Esophagus muscularis mucosa (tissue), 4 donors: ENCODE measurements at regions not wholly inside any gene's neighbourhood (a gene's known extent, or its start where the extent isn't known, plus 50 kb on each side); places are given as distances from the start of the nearest gene placed in this dataset.

Experiments
- CTCF ChIP-seq, 3 experiments: fragments of 200-600 bp in 2 of 3; fragments of 450-650 bp in 1 of 3; sonication (generic) in 2 of 3; IDR thresholded peaks; one replicate each; pipeline ENCODE4 v1.5.1; 2017 to 2019; ENCODE audit warnings: antibody characterized with exemption in 3 of 3, mild to moderate bottlenecking in 2 of 3, moderate library complexity in 1 of 3
- EP300 ChIP-seq: sonication (generic); formaldehyde crosslinking; IDR thresholded peaks from one replicate; pipeline ENCODE4 v1.6.1; 2017; ENCODE audit warnings: antibody characterized with exemption
- POLR2AphosphoS5 ChIP-seq, 2 donors: sonication (generic); formaldehyde crosslinking; IDR thresholded peaks; one replicate each; pipeline ENCODE4 v1.6.1; 2017; ENCODE audit warnings: antibody characterized with exemption in 2 of 2

GRCh38 chr6:11296449-11297375 is 64.2 kb upstream of the NEDD9 start:
- TF ChIP-seq CTCF (IDR thresholded peaks at IDR 0.05) (no peak), EP300 (no peak), POLR2AphosphoS5 (IDR thresholded peaks at IDR 0.05) (no peak)
